HG03378 (cell line): ENCODE measurements at regions not wholly inside any gene's neighbourhood (a gene's known extent, or its start where the extent isn't known, plus 50 kb on each side); places are given as distances from the start of the nearest gene placed in this dataset.
"Not testable (repeated sequence)": the region's sequence is repeated elsewhere in the genome, so short reads cannot be mapped to it uniquely, and the experiment has no call there.

ENCODE experiments used
- ATAC-seq: cut with Tn5 transposase; IDR thresholded peaks from one replicate; pipeline ENCODE4 v1.9.1; 2021; ENCODE audit warnings: mild to moderate bottlenecking, moderate library complexity; ENCODE audit not compliant: unreplicated experiment

- no peak for ATAC-seq
These were observed 481.9 kb downstream of the TBC1D32 start for GRCh38 chr6:120852293-120852849.

GRCh38 chr6:120826253-120826652 lies 508.0 kb downstream of the TBC1D32 start:
- ATAC-seq, result no peak

GRCh38 chr6:120816794-120817193 lies 517.5 kb downstream of the TBC1D32 start:
- ATAC-seq, result no peak

- no peak for ATAC-seq
These were observed 529.0 kb downstream of the TBC1D32 start for GRCh38 chr6:120805276-120805675.

GRCh38 chr6:120804612-120805011 lies 529.7 kb downstream of the TBC1D32 start:
- ATAC-seq, result no peak

GRCh38 chr6:120786682-120787081 lies 547.6 kb downstream of the TBC1D32 start:
- no peak for ATAC-seq

GRCh38 chr6:120786256-120786655 lies 548.0 kb downstream of the TBC1D32 start:
- ATAC-seq, result no peak

- ATAC-seq, result no peak
These were observed 548.7 kb downstream of the TBC1D32 start for GRCh38 chr6:120785459-120786086.

GRCh38 chr6:120779441-120779840 lies 554.8 kb downstream of the TBC1D32 start:
- ATAC-seq, result no peak

- ATAC-seq, result no peak
These were observed 558.6 kb downstream of the TBC1D32 start for GRCh38 chr6:120775698-120776097.

GRCh38 chr6:120774275-120774674 lies 560.0 kb downstream of the TBC1D32 start:
- ATAC-seq, result no peak

- no peak for ATAC-seq
These were observed 563.3 kb downstream of the TBC1D32 start for GRCh38 chr6:120771019-120771418.

- ATAC-seq, result no peak
These were observed 570.0 kb downstream of the TBC1D32 start for GRCh38 chr6:120764312-120764711.

GRCh38 chr6:120759570-120759969 lies 574.7 kb downstream of the TBC1D32 start:
- ATAC-seq, result no peak

- ATAC-seq, result not testable (repeated sequence)
These were observed 585.7 kb downstream of the TBC1D32 start for GRCh38 chr6:120748574-120748973.

- no peak for ATAC-seq
These were observed 597.5 kb downstream of the TBC1D32 start for GRCh38 chr6:120736740-120737139.

- ATAC-seq, result no peak
These were observed 598.6 kb downstream of the TBC1D32 start for GRCh38 chr6:120735641-120736040.

GRCh38 chr6:120711255-120711654 lies 623.0 kb downstream of the TBC1D32 start:
- ATAC-seq, result no peak

GRCh38 chr6:120700001-120700400 lies 634.3 kb downstream of the TBC1D32 start:
- ATAC-seq, result no peak

- ATAC-seq, result no peak
These were observed 647.8 kb downstream of the TBC1D32 start for GRCh38 chr6:120686492-120686891.

- ATAC-seq, result no peak
These were observed 652.1 kb downstream of the TBC1D32 start for GRCh38 chr6:120682145-120682544.

GRCh38 chr6:120681204-120681603 lies 653.1 kb downstream of the TBC1D32 start:
- ATAC-seq, result no peak

GRCh38 chr6:120675886-120676285 lies 658.4 kb downstream of the TBC1D32 start:
- ATAC-seq, result no peak
